NT2/D1 (cell line): ENCODE measurements at regions not wholly inside any gene's neighbourhood (a gene's known extent, or its start where the extent isn't known, plus 50 kb on each side); places are given as distances from the start of the nearest gene placed in this dataset.

Experiments
- YY1 ChIP-seq: IDR thresholded peaks from 2 replicates; pipeline ENCODE4 v1.6.1; 2011; ENCODE audit not compliant: insufficient read length, insufficient read depth
- ZNF274 ChIP-seq: IDR thresholded peaks from 2 replicates; pipeline ENCODE4 v1.6.1; 2011; ENCODE audit warnings: mild to moderate bottlenecking, low read depth, low read length

GRCh38 chr2:108074946-108075345 is 88.6 kb downstream of the SLC5A7 start:
- TF ChIP-seq YY1 (no peak), ZNF274 (no peak)
